HG03342 (cell line): ENCODE measurements at regions not wholly inside any gene's neighbourhood (a gene's known extent, or its start where the extent isn't known, plus 50 kb on each side); places are given as distances from the start of the nearest gene placed in this dataset.
A peak's percentile ranks its signal among the peaks of the same experiment; 100 is the strongest.
"Not testable (repeated sequence)": the region's sequence is repeated elsewhere in the genome, so short reads cannot be mapped to it uniquely, and the experiment has no call there.

Experiments
- ATAC-seq: cut with Tn5 transposase; IDR thresholded peaks from one replicate; pipeline ENCODE4 v1.9.1; 2021; ENCODE audit warnings: mild to moderate bottlenecking, moderate library complexity; ENCODE audit not compliant: unreplicated experiment

GRCh38 chr1:4210043-4210442 lies 310.0 kb upstream of the C1orf174 start:
- ATAC-seq: no peak

- no peak for ATAC-seq
These were observed 312.7 kb upstream of the C1orf174 start for GRCh38 chr1:4212796-4213195.

- no peak for ATAC-seq
These were observed 313.4 kb upstream of the C1orf174 start for GRCh38 chr1:4213366-4213973.

- ATAC-seq: no peak
These were observed 314.8 kb upstream of the C1orf174 start for GRCh38 chr1:4214826-4215225.

- no peak for ATAC-seq
These were observed 315.3 kb upstream of the C1orf174 start for GRCh38 chr1:4215391-4215790.

- no peak for ATAC-seq
These were observed 316.2 kb upstream of the C1orf174 start for GRCh38 chr1:4216231-4216630.

GRCh38 chr1:4218619-4219018 lies 318.5 kb upstream of the C1orf174 start:
- no peak for ATAC-seq

- ATAC-seq: no peak
These were observed 319.0 kb upstream of the C1orf174 start for GRCh38 chr1:4219111-4219510.

GRCh38 chr1:4219826-4220225 lies 319.8 kb upstream of the C1orf174 start:
- no peak for ATAC-seq

GRCh38 chr1:4220362-4220761 lies 320.3 kb upstream of the C1orf174 start:
- ATAC-seq: no peak

- no peak for ATAC-seq
These were observed 321.0 kb upstream of the C1orf174 start for GRCh38 chr1:4221107-4221506.

- ATAC-seq: no peak
These were observed 324.8 kb upstream of the C1orf174 start for GRCh38 chr1:4224684-4225467.

- ATAC-seq: no peak
These were observed 327.9 kb upstream of the C1orf174 start for GRCh38 chr1:4227986-4228385.

- no peak for ATAC-seq
These were observed 353.9 kb upstream of the C1orf174 start for GRCh38 chr1:4253935-4254334.

- no peak for ATAC-seq
These were observed 356.3 kb upstream of the C1orf174 start for GRCh38 chr1:4256351-4256750.

GRCh38 chr1:4258146-4258777 lies 358.2 kb upstream of the C1orf174 start:
- not testable (repeated sequence) for ATAC-seq

- ATAC-seq: no peak
These were observed 361.3 kb upstream of the C1orf174 start for GRCh38 chr1:4261327-4261726.

- no peak for ATAC-seq
These were observed 362.6 kb upstream of the C1orf174 start for GRCh38 chr1:4262665-4263064.

GRCh38 chr1:4263699-4264098 lies 363.6 kb upstream of the C1orf174 start:
- ATAC-seq: no peak

GRCh38 chr1:4265836-4266235 lies 365.8 kb upstream of the C1orf174 start:
- no peak for ATAC-seq

- ATAC-seq: peak; percentile 94
These were observed 367.5 kb upstream of the C1orf174 start for GRCh38 chr1:4267381-4268261.
